ENCODE measurements at regions not wholly inside any gene's neighbourhood (a gene's known extent, or its start where the extent isn't known, plus 50 kb on each side); places are given as distances from the start of the nearest gene placed in this dataset.

DNA sequence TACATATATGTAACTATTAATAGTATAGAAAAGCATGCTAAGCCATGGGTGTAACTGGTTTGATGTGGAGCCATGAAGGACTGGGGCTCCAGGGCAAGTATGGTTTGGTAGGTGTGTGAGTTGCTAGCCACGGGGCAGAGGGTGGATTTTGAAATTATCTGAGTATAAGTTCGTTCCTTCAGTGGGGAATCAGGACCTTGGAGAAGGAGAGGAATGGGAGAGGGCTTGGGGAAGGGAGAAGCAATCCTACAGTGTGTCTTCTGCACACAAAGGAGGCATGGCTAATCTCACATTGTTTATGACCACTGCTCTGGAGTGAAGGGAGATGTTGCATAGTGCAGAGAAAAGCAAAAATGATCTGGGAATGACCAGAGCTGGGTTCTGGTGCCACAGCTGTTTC, 127.8 kb upstream of the CADM1 start:
- DNase-seq, result no peak
- TF ChIP-seq, protein P1, sequence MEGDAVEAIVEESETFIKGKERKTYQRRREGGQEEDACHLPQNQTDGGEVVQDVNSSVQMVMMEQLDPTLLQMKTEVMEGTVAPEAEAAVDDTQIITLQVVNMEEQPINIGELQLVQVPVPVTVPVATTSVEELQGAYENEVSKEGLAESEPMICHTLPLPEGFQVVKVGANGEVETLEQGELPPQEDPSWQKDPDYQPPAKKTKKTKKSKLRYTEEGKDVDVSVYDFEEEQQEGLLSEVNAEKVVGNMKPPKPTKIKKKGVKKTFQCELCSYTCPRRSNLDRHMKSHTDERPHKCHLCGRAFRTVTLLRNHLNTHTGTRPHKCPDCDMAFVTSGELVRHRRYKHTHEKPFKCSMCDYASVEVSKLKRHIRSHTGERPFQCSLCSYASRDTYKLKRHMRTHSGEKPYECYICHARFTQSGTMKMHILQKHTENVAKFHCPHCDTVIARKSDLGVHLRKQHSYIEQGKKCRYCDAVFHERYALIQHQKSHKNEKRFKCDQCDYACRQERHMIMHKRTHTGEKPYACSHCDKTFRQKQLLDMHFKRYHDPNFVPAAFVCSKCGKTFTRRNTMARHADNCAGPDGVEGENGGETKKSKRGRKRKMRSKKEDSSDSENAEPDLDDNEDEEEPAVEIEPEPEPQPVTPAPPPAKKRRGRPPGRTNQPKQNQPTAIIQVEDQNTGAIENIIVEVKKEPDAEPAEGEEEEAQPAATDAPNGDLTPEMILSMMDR (IDR thresholded peaks at IDR 0.05), result no peak
- no peak for TF ChIP-seq POLR2A (IDR thresholded peaks at IDR 0.05)
- no peaks in the 10 kb centered on the region for H3K27me3 ChIP-seq
- H3K27ac ChIP-seq, result no peak overlapping the region
- intact Hi-C loops (cut with DNase I; ENCODE audit: low total_unique reads), result no loop called here
- 75 to 84% methylated on average over 2 of the region's 2 CpGs for WGBS, 2 donors
- H3K36me3 ChIP-seq (ENCODE audit: low read depth, missing control alignments), result no peaks in the 10 kb centered on the region
- H3K4me3 ChIP-seq, result no peak overlapping the region
- H3K9me3 ChIP-seq, result no peaks in the 10 kb centered on the region
- H3K4me1 ChIP-seq, result peaks cover 5% of the 10 kb centered on the region

GRCh38 chr11:115631609-115632008, 127.4 kb upstream of the CADM1 start:
- Histone ChIP-seq H3K4me3 (no peak overlapping the region), H3K4me1 (peaks cover 5% of the 10 kb centered on the region), H3K36me3 (ENCODE audit: low read depth, missing control alignments) (no peaks in the 10 kb centered on the region), H3K27ac (no peak overlapping the region), H3K9me3 (no peaks in the 10 kb centered on the region), H3K27me3 (no peaks in the 10 kb centered on the region)
- 89 to 92% methylated on average over 4 of the region's 4 CpGs for WGBS, 2 donors
- DNase-seq, result no peak
- TF ChIP-seq POLR2A (IDR thresholded peaks at IDR 0.05), result no peak
- TF ChIP-seq, protein P1 (IDR thresholded peaks at IDR 0.05), result no peak
- intact Hi-C loops (cut with DNase I; ENCODE audit: low total_unique reads), result no loop called here

- no peak overlapping the region for H3K27ac ChIP-seq
- intact Hi-C loops (cut with DNase I; ENCODE audit: low total_unique reads), result no loop called here
- DNase-seq, result no peak
- WGBS, 2 donors, result 64 to 80% methylated on average over 8 of the region's 8 CpGs
- TF ChIP-seq, protein P1 (IDR thresholded peaks at IDR 0.05), result no peak
- no peak for TF ChIP-seq POLR2A (IDR thresholded peaks at IDR 0.05)
- H3K4me3 ChIP-seq, result no peak overlapping the region
- no peaks in the 10 kb centered on the region for H3K9me3 ChIP-seq
- no peaks in the 10 kb centered on the region for H3K36me3 ChIP-seq (ENCODE audit: low read depth, missing control alignments)
- H3K4me1 ChIP-seq, result peaks cover 5% of the 10 kb centered on the region
- no peaks in the 10 kb centered on the region for H3K27me3 ChIP-seq
Observed at GRCh38 chr11:115630214-115630613, 126.0 kb upstream of the CADM1 start.

DNA sequence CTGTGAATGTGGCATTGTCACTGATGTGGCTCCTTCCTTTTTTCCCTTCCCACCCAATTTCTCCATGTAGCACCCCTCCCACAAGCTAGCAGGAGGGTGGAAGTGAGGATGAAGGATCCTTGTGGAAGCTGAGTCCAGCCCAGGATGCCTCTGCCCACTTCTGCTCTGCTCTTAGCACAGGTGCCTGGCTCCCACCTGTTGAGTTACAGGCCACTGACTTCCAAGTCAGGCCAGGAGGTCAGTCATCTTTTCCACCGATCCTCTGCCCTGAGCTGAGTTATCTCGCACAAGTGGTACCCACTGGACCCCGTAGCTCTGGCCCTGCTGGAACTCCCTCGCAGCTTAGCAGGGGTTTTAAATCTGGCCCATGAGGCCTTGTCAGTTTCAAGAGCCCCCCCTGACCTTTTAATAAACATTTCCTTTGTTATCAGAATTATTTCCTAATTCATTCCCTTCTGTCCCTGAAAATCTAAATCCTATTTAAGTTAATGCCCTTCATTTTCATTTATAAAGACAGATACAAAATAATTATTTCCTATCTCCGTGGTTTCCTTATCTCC, 125.3 kb upstream of the CADM1 start:
- no peak overlapping the region for H3K27ac ChIP-seq
- DNase-seq, result peak; percentile 17
- intact Hi-C loops (cut with DNase I; ENCODE audit: low total_unique reads), result no loop called here
- WGBS, 2 donors, result 69 to 71% methylated on average over 5 of the region's 5 CpGs
- no peaks in the 10 kb centered on the region for H3K9me3 ChIP-seq
- TF ChIP-seq, protein P1 (IDR thresholded peaks at IDR 0.05), result no peak
- TF ChIP-seq POLR2A (IDR thresholded peaks at IDR 0.05), result no peak
- H3K27me3 ChIP-seq, result no peaks in the 10 kb centered on the region
- H3K4me1 ChIP-seq, result peaks cover 5% of the 10 kb centered on the region
- no peak overlapping the region for H3K4me3 ChIP-seq
- no peaks in the 10 kb centered on the region for H3K36me3 ChIP-seq (ENCODE audit: low read depth, missing control alignments)
